GM19438 (cell line): ENCODE measurements at regions not wholly inside any gene's neighbourhood (a gene's known extent, or its start where the extent isn't known, plus 50 kb on each side); places are given as distances from the start of the nearest gene placed in this dataset.
"Not testable (repeated sequence)": the region's sequence is repeated elsewhere in the genome, so short reads cannot be mapped to it uniquely, and the experiment has no call there.

Experiments
- ATAC-seq: cut with Tn5 transposase; IDR thresholded peaks from one replicate; pipeline ENCODE4 v1.9.1; 2021; ENCODE audit warnings: low read depth; ENCODE audit not compliant: unreplicated experiment

GRCh38 chrX:65888150-65888549, 151.7 kb downstream of the VSIG4 start:
- not testable (repeated sequence) for ATAC-seq

DNA sequence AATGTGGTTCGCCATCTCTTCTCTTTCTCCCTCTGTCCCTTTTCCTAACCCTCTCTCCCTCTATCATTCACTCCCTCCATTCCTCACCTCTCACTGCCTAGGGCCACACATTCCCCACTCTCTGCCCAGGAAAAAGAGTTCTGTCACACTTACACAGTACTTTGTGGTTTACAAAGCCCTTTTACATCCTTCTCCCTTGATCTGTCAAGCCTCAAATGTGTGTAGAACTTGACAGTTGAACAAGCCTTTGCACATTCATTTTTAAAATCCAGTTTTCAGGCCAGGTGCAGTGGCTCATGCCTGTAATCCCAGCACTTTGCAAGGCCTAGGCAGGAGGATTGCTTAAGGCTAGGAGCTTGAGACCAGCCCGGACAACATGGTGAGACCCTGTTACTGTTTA, 156.3 kb downstream of the VSIG4 start:
- ATAC-seq = no peak

GRCh38 chrX:65879977-65880799, 159.7 kb downstream of the VSIG4 start:
- no peak for ATAC-seq

DNA sequence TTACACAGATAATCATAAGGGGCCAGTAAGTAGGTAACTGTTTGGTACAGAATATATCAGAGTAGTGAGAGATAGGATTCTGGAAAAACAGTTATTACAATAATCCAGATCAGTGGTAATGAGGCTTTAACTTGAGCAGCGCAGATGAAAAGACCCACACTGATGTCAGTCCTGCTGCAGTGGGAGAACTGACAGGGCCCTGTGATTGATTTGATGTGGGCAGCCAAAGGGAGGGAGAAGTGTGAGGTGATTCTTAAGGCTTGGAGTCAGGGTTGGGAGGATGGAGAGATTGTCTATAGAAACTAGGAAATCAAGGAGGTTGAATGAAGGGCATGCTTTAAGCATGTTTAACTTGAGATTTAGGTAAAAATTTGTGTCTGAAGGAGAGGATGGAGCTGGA, 161.4 kb downstream of the VSIG4 start:
- ATAC-seq = no peak

DNA sequence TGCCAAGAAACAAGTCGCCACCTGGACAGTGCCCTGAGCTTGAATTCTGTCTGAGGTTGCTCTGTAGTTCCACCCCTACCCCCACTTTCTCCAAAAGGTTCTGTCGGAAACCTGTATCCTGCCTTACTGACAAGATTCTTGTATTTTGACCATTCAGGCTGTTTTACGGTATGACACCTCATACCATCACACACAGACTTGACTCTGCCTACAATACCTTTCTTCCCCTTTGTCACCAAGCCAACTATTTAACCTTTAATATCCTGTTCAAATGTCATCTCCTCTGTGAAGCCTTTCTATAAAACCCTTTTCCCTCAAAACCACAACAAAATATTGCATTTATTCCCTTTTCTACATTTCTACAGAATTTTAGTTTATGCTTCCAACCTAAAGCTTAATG, 161.9 kb downstream of the VSIG4 start:
- ATAC-seq = no peak

DNA sequence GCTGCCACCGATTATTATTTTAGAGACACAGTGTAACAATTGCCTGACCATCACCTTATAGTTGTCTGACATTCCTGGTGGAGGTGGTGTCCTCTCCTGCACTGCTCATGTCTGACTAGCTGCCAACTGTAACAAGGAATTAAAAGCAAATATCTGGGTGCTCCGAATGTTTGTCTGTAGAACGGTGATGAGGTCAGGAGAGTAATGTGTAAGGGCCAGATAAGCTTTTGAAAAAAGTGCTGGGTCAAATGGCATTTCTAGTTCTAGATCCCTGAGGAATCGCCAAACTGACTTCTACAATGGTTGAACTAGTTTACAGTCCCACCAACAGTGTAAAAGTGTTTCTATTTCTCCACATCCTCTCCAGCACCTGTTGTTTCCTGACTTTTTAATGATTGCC, 164.3 kb downstream of the VSIG4 start:
- not testable (repeated sequence) for ATAC-seq

GRCh38 chrX:65874765-65875164, 165.1 kb downstream of the VSIG4 start:
- ATAC-seq = no peak

DNA sequence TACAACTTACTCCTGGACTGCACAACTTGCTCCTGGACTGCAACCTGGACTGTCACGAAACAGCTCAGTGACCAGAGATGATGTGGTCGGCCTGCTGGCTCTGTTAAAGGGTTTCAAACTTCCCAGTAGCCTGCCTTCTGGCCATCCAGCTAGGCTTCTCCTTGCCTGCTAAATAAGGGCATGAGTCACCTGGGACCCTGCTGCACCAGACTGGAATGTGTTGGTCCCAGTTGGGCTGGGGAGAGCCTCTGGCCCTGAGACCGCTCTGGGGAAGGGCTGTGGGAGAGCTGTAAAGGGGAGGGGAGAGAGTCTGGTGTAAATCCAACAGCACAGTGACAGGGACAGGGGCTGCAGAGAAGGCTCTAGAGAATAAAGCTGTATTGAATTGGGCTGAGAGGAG, 165.8 kb downstream of the VSIG4 start:
- no peak for ATAC-seq

DNA sequence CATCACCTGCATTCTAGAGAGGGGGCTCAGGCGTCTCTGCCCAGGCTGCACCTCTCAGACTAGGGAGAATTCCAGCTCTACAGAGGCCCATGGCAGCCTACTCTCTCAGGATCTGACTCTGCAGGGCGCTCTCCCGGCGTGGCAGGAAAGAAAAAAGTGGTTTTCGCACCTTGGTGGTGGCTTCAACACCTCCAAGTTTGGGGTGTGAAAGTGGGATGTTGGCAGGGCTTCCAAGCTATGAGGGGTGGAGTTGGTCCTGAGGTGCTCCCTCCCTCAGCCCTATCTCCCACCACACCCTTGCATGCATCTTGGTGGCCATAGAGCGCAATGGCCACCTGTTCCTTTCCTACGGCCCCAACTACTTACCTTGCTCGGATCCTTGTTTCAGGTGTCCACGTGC, 166.5 kb downstream of the VSIG4 start:
- no peak for ATAC-seq

GRCh38 chrX:65871671-65872311, 168.1 kb downstream of the VSIG4 start:
- ATAC-seq = peak; percentile 77

GRCh38 chrX:65870544-65870943, 169.3 kb downstream of the VSIG4 start:
- ATAC-seq = not testable (repeated sequence)

DNA sequence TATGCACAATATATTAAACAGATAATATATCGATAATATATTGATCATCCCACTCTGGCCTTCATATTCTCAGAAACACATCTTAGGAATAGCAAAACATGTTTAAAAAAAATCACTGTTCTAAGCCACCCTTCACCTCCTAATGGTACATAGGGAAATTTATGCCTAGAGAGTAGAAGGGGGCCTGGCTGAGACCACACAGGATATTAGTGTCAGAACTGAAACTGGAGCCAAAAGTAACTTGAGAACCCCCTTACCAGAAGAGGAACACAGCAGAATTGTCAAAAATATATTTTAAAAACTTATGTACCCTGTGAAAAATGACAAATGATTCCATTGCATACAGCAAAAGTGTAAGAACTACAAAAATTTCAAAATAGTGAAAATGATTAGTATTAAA, 173.1 kb downstream of the VSIG4 start:
- ATAC-seq = no peak

- ATAC-seq = no peak
These were observed 173.7 kb downstream of the VSIG4 start for GRCh38 chrX:65866146-65866545.

DNA sequence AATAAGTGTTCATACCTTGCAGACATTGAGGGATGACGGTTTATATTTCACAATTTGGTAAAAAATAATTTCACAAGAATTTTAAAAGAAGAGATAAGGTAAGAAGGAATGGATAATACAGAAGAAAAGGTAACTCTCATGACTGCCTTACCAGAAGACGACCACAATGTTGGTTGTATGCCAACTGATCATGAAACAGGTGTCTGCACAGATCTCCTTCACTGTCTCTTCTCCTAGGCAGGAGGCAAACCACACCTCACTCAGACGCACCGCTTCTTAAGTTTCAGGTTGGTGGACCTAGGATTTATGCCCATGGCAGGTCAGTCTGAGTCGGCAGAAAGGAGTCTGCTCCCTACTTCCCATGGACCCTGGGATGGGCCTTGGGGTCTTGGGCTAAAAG, 177.2 kb downstream of the VSIG4 start:
- ATAC-seq = no peak

DNA sequence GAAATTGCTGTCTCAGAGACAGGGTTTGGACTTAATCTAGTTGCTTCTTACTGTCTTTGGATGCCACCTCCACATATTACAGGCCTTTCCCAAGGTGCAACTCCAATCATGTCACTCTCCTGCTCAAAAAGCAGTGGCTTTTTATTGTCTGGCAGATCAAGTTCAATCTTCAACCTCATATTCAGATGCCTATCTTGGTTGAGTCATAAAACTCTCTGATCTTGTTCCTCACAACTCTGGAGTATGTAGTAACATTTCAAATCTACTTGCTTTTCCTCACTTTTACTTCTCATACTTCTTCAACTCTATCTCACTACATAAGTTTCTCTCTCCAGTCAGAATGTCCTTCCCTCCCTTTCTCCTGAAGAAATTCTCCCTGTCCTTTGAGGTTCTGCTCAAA, 180.6 kb downstream of the VSIG4 start:
- no peak for ATAC-seq

DNA sequence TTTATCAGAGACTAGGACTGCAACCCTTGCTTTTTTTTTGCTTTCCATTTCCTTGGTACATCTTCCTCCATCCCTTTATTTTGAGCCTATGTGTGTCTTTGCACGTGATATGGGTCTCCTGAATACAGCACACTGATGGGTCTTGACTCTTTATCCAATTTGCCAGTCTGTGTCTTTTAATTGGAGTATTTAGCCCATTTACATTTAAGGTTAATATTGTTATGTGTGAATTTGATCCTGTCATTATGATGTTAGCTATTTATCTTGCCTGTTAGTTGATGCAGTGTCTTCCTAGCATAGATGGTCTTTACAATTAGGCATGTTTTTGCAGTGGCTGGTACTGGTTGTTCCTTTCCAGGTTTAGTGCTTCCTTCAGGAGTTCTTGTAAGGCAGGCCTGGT, 185.4 kb downstream of the VSIG4 start:
- not testable (repeated sequence) for ATAC-seq

- ATAC-seq = not testable (repeated sequence)
These were observed 183.9 kb downstream of the MSN start for GRCh38 chrX:65851306-65851705.

GRCh38 chrX:65850821-65851220, 183.4 kb downstream of the MSN start:
- ATAC-seq = not testable (repeated sequence)

- no peak for ATAC-seq
These were observed 179.5 kb downstream of the MSN start for GRCh38 chrX:65846974-65847373.

GRCh38 chrX:65841263-65841662, 173.8 kb downstream of the MSN start:
- ATAC-seq = peak; percentile 72

DNA sequence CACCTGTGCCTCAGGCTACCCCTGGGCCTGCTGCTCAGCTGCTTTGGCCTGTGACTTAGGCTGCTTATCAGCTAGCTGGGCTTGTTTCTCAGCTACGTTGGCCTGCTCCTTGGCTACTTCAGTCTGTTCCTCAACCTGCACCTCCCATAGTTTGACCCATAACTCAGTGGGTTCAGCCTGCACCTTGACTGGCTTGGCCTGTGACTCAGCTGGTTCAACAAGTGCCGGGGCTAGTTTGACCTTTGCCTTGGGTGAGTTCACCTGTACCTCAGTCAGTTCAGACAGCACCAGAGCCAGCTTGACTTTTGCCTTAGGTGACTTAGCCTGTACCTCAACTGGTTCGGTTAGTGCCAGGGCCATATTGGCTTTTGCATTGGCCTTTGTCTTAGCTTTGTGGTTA, 171.2 kb downstream of the MSN start:
- ATAC-seq = no peak

DNA sequence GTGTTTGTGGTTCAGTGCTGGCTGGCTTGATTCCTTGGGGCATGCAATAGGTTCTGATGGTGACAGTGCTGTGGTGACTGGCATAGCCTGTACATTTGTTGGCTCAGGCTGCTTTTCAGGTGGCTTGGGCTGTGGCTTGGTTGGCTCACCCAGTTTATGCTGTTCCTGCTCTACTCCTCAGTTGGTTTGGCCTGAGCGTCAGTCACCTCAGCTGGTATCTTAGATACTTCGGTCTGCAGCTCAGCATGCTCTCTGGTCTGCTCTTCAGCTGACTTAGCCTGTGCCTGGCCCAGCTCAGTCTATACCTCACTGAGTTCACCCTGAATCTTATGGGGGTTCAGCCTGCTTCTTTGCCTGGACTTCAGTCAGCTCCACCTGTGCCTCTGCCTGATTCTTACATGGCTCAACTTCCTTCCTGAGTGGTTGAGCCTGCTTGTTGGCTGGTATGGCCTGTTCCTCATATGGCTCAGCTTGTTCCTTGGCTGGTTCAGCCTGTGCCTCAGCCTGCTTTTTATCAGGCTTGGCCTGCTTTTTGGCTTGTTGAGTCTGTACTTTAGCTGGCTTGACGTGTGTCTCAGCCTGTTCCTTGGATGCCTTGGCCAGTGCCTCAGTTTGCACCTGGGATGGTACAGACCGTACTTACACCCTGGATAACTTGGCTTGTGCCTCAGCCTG, 170.6 kb downstream of the MSN start:
- ATAC-seq = no peak
